Mammary epithelial cell (primary cell): ENCODE measurements at regions not wholly inside any gene's neighbourhood (a gene's known extent, or its start where the extent isn't known, plus 50 kb on each side); places are given as distances from the start of the nearest gene placed in this dataset.
"Not testable (repeated sequence)": the region's sequence is repeated elsewhere in the genome, so short reads cannot be mapped to it uniquely, and the experiment has no call there.

Experiments used
- CTCF ChIP-seq, 2 donors: IDR thresholded peaks in 1 of 2; conservative IDR thresholded peaks in 1 of 2; 2 replicates each; pipeline ENCODE4 v1.5.1; 2011 to 2012; ENCODE audit warnings: inconsistent platforms in 2 of 2, low read length in 2 of 2, mild to moderate bottlenecking in 2 of 2, control low read depth in 1 of 2, low read depth in 1 of 2; ENCODE audit not compliant: insufficient read depth in 1 of 2; ENCODE audit errors: extremely low read depth in 1 of 2
- EZH2 ChIP-seq: IDR thresholded peaks from 2 replicates; pipeline ENCODE4 v1.6.1; 2012; ENCODE audit warnings: low read length, inconsistent platforms, borderline replicate concordance

GRCh38 chr2:175593686-175594525 lies 408.2 kb downstream of the LNPK start:
- TF ChIP-seq CTCF (conservative IDR thresholded peaks at IDR 0.05 in 1 of 2, IDR thresholded peaks at IDR 0.05 in 1 of 2; ENCODE audit: extremely low read depth in 1 of 2, insufficient read depth in 1 of 2, low read depth in 1 of 2, low read length in 2 of 2); EZH2: not testable (repeated sequence)
